ENCODE measurements at regions not wholly inside any gene's neighbourhood (a gene's known extent, or its start where the extent isn't known, plus 50 kb on each side); places are given as distances from the start of the nearest gene placed in this dataset.

DNA sequence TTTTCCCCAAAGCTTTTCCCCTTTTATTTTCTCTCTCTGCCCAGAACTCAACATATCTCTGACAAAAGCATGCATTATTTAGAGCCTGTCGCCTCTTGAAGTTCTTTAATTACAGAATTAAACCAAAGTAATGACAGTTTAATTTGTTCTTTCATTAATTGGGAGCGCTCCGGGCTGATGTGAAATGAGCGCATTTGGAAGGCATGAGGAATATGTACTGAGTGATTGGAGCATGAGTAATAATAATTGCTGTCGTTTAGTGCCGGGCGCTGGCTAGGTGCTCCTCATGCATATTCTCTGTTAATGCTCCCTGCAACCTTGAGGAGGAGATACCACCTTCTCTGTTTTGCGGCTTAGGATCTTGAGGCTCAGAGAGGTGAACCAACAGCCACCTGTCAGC lies 120.5 kb downstream of the SLC25A47 start:
- Histone ChIP-seq H3K9ac (ENCODE audit: low read length) (peak overlapping the region; percentile 25), H3K4me3 (replicated peaks in 1 of 2; ENCODE audit: low read depth in 1 of 2, low read length in 2 of 2) (no peak overlapping the region), H4K20me1 (ENCODE audit: insufficient read depth) (no peaks in the 10 kb centered on the region), H3K9me2 (ENCODE audit: insufficient read depth) (no peaks in the 10 kb centered on the region), H3K27me3 (ENCODE audit: insufficient read depth, low read length) (no peaks in the 10 kb centered on the region), H3K36me3 (ENCODE audit: control insufficient read depth in 1 of 2, insufficient read depth in 2 of 2, low read length in 2 of 2) (no peaks in the 10 kb centered on the region), H3K4me1 (ENCODE audit: control insufficient read depth in 1 of 2, insufficient read depth in 2 of 2, low read length in 2 of 2) (peaks cover 43 to 82% of the 10 kb centered on the region in 2 experiments), H3K27ac (ENCODE audit: low read depth, low read length) (no peak overlapping the region), H3K9me3 (ENCODE audit: control insufficient read depth in 1 of 2, insufficient read depth in 1 of 2, low read depth in 1 of 2, low read length in 2 of 2) (no peaks in the 10 kb centered on the region), H2AFZ (ENCODE audit: low read depth, low read length, poor library complexity, severe bottlenecking) (no peak overlapping the region), H3K79me2 (ENCODE audit: insufficient read depth, low read length) (no peaks in the 10 kb centered on the region), H3K4me2 (ENCODE audit: low read length) (peak overlapping the region; percentile 64)
- RAD21 ChIA-PET (ENCODE audit: low non-redundant PET in 1 of 2, low total read pairs in 2 of 2, uncharacterized antibody in 2 of 2, unreplicated experiment in 2 of 2): no interaction called here
- TF ChIP-seq FOSL1 (IDR thresholded peaks at IDR 0.05; ENCODE audit: low read depth) (peak; percentile 28; the same call in 1 of the 2 replicates), JUND (IDR thresholded peaks at IDR 0.05) (peak; percentile 35; the same call in 1 of the 2 replicates), TCF7L2 (IDR thresholded peaks at IDR 0.05; ENCODE audit: borderline replicate concordance, extremely low read depth, insufficient read depth, insufficient read length) (no peak), EZH2 (IDR thresholded peaks at IDR 0.05) (no peak)
- CTCF ChIA-PET: no interaction called here
- no peak for ATAC-seq
- DNase-seq (ENCODE audit: low read depth, low spot score): no peak
- POLR2A ChIA-PET: no interaction called here
- no TSS peak for BruUV-seq (replicated peaks)
- intact Hi-C loops (cut with micrococcal nuclease): no loop called here

DNA sequence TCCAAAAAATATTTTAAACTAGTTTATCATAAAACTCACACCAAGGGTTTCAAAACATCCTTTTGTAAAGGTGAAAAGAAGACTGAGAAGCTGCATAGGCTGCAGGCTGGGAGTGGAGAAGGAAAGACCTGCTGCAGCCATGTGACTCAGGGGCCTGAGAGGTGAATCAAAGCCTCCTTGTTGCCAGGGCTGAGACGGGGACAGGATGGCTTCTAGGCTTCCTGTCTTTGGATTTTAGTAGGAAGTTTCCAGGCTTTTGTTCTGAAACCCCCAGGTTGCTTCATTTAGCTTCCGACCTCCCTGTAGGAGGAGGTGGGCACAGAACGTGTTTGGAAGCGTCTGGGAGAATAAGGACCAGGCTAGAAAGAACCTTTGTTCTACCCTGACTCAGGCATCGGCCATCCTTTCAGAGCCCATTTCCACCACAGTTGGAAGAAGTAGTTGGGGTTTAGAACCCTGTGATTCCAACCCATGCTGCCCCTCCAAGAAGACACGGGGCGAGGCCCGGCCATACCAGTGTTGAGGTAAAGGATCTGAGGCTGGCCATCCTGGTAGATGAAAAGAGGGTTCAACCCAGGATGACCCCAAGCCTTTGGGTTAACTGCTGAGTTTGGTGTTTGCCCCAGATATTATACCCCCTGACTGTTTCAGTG lies 122.4 kb downstream of the SLC25A47 start:
- no peak overlapping the region for H3K27ac ChIP-seq (ENCODE audit: low read depth, low read length)
- ATAC-seq (no peak), DNase-seq (ENCODE audit: low read depth, low spot score) (no peak)
- intact Hi-C loops (cut with micrococcal nuclease): no loop called here
- TF ChIP-seq, protein P1, sequence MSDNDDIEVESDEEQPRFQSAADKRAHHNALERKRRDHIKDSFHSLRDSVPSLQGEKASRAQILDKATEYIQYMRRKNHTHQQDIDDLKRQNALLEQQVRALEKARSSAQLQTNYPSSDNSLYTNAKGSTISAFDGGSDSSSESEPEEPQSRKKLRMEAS (IDR thresholded peaks at IDR 0.05): no peak
- TF ChIP-seq RAD21 (IDR thresholded peaks at IDR 0.05; ENCODE audit: low read depth): no peak
- no peak for TF ChIP-seq CBX3 (IDR thresholded peaks at IDR 0.05; ENCODE audit: low read depth)
- no peak for TF ChIP-seq REST (IDR thresholded peaks at IDR 0.05; ENCODE audit: low read depth)
- TF ChIP-seq SIN3A (IDR thresholded peaks at IDR 0.05; ENCODE audit: low read depth): no peak
- TF ChIP-seq ELF1 (IDR thresholded peaks at IDR 0.05; ENCODE audit: borderline replicate concordance, low read depth): no peak
- no peak for TF ChIP-seq JUND (IDR thresholded peaks at IDR 0.05)
- TF ChIP-seq CEBPB (IDR thresholded peaks at IDR 0.05; ENCODE audit: low read depth): no peak
- TF ChIP-seq, protein P2, sequence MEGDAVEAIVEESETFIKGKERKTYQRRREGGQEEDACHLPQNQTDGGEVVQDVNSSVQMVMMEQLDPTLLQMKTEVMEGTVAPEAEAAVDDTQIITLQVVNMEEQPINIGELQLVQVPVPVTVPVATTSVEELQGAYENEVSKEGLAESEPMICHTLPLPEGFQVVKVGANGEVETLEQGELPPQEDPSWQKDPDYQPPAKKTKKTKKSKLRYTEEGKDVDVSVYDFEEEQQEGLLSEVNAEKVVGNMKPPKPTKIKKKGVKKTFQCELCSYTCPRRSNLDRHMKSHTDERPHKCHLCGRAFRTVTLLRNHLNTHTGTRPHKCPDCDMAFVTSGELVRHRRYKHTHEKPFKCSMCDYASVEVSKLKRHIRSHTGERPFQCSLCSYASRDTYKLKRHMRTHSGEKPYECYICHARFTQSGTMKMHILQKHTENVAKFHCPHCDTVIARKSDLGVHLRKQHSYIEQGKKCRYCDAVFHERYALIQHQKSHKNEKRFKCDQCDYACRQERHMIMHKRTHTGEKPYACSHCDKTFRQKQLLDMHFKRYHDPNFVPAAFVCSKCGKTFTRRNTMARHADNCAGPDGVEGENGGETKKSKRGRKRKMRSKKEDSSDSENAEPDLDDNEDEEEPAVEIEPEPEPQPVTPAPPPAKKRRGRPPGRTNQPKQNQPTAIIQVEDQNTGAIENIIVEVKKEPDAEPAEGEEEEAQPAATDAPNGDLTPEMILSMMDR (IDR thresholded peaks at IDR 0.05 in 2 of 3, conservative IDR thresholded peaks at IDR 0.05 in 1 of 3; ENCODE audit: borderline replicate concordance in 1 of 3, insufficient read depth in 1 of 3, low read depth in 2 of 3, low read length in 2 of 3): no peak
- no peak for TF ChIP-seq POLR2A (IDR thresholded peaks at IDR 0.05; ENCODE audit: borderline replicate concordance, extremely low read depth, insufficient read depth, insufficient read length)
- H3K4me2 ChIP-seq (ENCODE audit: low read length): 0 out of 2 replicates have a peak overlapping the region, but pooled peaks have one; percentile 6
- ChIA-PET POLR2A (no interaction called here), RAD21 (ENCODE audit: low non-redundant PET in 1 of 2, low total read pairs in 2 of 2, uncharacterized antibody in 2 of 2, unreplicated experiment in 2 of 2) (no interaction called here), CTCF (interaction anchor here (1.5 kb wide), 1 partner anchor 217 kb away, joined by 4 read pairs; no protein-coding TSS in a partner anchor)
- no TSS peak for BruUV-seq (replicated peaks)
- H3K4me3 ChIP-seq (replicated peaks in 1 of 2; ENCODE audit: low read depth in 1 of 2, low read length in 2 of 2): no peak overlapping the region
- no peaks in the 10 kb centered on the region for H3K9me2 ChIP-seq (ENCODE audit: insufficient read depth)
- H3K79me2 ChIP-seq (ENCODE audit: insufficient read depth, low read length): no peaks in the 10 kb centered on the region
- H4K20me1 ChIP-seq (ENCODE audit: insufficient read depth): no peaks in the 10 kb centered on the region
- no peak overlapping the region for H3K9ac ChIP-seq (ENCODE audit: low read length)
- H3K27me3 ChIP-seq (ENCODE audit: insufficient read depth, low read length): no peaks in the 10 kb centered on the region
- H3K36me3 ChIP-seq (ENCODE audit: control insufficient read depth in 1 of 2, insufficient read depth in 2 of 2, low read length in 2 of 2): no peaks in the 10 kb centered on the region
- H3K9me3 ChIP-seq (ENCODE audit: control insufficient read depth in 1 of 2, insufficient read depth in 1 of 2, low read depth in 1 of 2, low read length in 2 of 2): no peaks in the 10 kb centered on the region
- no peak overlapping the region for H2AFZ ChIP-seq (ENCODE audit: low read depth, low read length, poor library complexity, severe bottlenecking)
- H3K4me1 ChIP-seq (ENCODE audit: control insufficient read depth in 1 of 2, insufficient read depth in 2 of 2, low read length in 2 of 2): peaks cover 24 to 65% of the 10 kb centered on the region in 2 experiments

All from HCT116 (cell line).